H9 (cell line): ENCODE measurements at regions not wholly inside any gene's neighbourhood (a gene's known extent, or its start where the extent isn't known, plus 50 kb on each side); places are given as distances from the start of the nearest gene placed in this dataset.

ENCODE experiments used
- DNase-seq: peaks from one replicate; pipeline ENCODE4 v3.0.0-alpha.2; 2017
- H2AFZ ChIP-seq: one replicate; pipeline ENCODE4 v1.6.1; 2013; ENCODE audit warnings: mild to moderate bottlenecking, low read length, control low read depth, moderate library complexity
- H2AK5ac ChIP-seq: 2 replicates; pipeline ENCODE4 v1.6.1; 2013; ENCODE audit warnings: low read length, control low read depth, mixed read lengths; ENCODE audit not compliant: insufficient read length
- H2BK120ac ChIP-seq: one replicate; pipeline ENCODE4 v1.6.1; 2013; ENCODE audit warnings: low read depth, mild to moderate bottlenecking, low read length, control low read depth, inconsistent platforms; ENCODE audit not compliant: poor library complexity, severe bottlenecking
- H2BK12ac ChIP-seq: 2 replicates; pipeline ENCODE4 v1.6.1; 2013; ENCODE audit warnings: low read length, control low read depth, mixed read lengths, low read depth; ENCODE audit not compliant: insufficient read length
- H2BK15ac ChIP-seq: 2 replicates; pipeline ENCODE4 v1.6.1; 2013; ENCODE audit warnings: low read depth, low read length, control low read depth
- H2BK20ac ChIP-seq: one replicate; pipeline ENCODE4 v1.6.1; 2013; ENCODE audit warnings: low read depth, mild to moderate bottlenecking, low read length, control low read depth, inconsistent platforms; ENCODE audit not compliant: poor library complexity, severe bottlenecking
- H2BK5ac ChIP-seq: 2 replicates; pipeline ENCODE4 v1.6.1; 2013; ENCODE audit warnings: low read length, control low read depth, mixed read lengths; ENCODE audit not compliant: insufficient read length
- H3K14ac ChIP-seq: 2 replicates; pipeline ENCODE4 v1.6.1; 2013; ENCODE audit warnings: low read length, control low read depth; ENCODE audit not compliant: insufficient read depth
- H3K18ac ChIP-seq: 2 replicates; pipeline ENCODE4 v1.6.1; 2013; ENCODE audit warnings: low read depth, mild to moderate bottlenecking, mixed read lengths, low read length, control low read depth; ENCODE audit not compliant: insufficient read length
- H3K23ac ChIP-seq: 2 replicates; pipeline ENCODE4 v1.6.1; 2013; ENCODE audit warnings: low read length, control low read depth, mixed read lengths, low read depth; ENCODE audit not compliant: insufficient read length
- H3K23me2 ChIP-seq: 2 replicates; pipeline ENCODE4 v1.6.1; 2013; ENCODE audit warnings: low read depth, mild to moderate bottlenecking, mixed read lengths, low read length, control low read depth; ENCODE audit not compliant: insufficient read length, poor library complexity, severe bottlenecking
- H3K27ac ChIP-seq: 2 replicates; pipeline ENCODE4 v1.5.1; 2013; ENCODE audit warnings: low read length, control low read depth, mixed read lengths, low read depth; ENCODE audit not compliant: insufficient read length
- H3K27me3 ChIP-seq: 2 replicates; pipeline ENCODE4 v1.6.1; 2013; ENCODE audit warnings: low read length, control low read depth, inconsistent platforms; ENCODE audit not compliant: insufficient read depth
- H3K4ac ChIP-seq: 2 replicates; pipeline ENCODE4 v1.6.1; 2013; ENCODE audit warnings: low read depth, mild to moderate bottlenecking, control low read depth, inconsistent platforms, low read length, moderate library complexity
- H3K4me1 ChIP-seq: 2 replicates; pipeline ENCODE4 v1.6.1; 2013; ENCODE audit warnings: low read length, control low read depth, inconsistent platforms; ENCODE audit not compliant: insufficient read depth
- H3K4me2 ChIP-seq: 2 replicates; pipeline ENCODE4 v1.6.1; 2013; ENCODE audit warnings: low read length, control low read depth, mixed read lengths; ENCODE audit not compliant: insufficient read length, insufficient read depth
- H3K56ac ChIP-seq: 2 replicates; pipeline ENCODE4 v1.6.1; 2013; ENCODE audit warnings: low read depth, mild to moderate bottlenecking, mixed read lengths, low read length, control low read depth; ENCODE audit not compliant: insufficient read length
- H3K79me1 ChIP-seq: 2 replicates; pipeline ENCODE4 v1.6.1; 2013; ENCODE audit warnings: low read depth, mild to moderate bottlenecking, moderate library complexity, low read length, control low read depth, inconsistent platforms; ENCODE audit not compliant: insufficient read depth, poor library complexity, severe bottlenecking
- H3K79me2 ChIP-seq: 2 replicates; pipeline ENCODE4 v1.6.1; 2013; ENCODE audit warnings: low read length, control low read depth, inconsistent platforms; ENCODE audit not compliant: insufficient read depth
- H3K9ac ChIP-seq: 2 replicates; pipeline ENCODE4 v1.6.1; 2013; ENCODE audit warnings: low read length, control low read depth, mixed read lengths; ENCODE audit not compliant: insufficient read length; ENCODE audit errors: extremely low read depth
- H3K9me3 ChIP-seq: one replicate; pipeline ENCODE4 v1.6.1; 2013; ENCODE audit warnings: low read depth, low read length, inconsistent platforms; ENCODE audit not compliant: control insufficient read depth
- H3T11ph ChIP-seq: one replicate; pipeline ENCODE4 v1.6.1; 2013; ENCODE audit warnings: mild to moderate bottlenecking, low read length, control low read depth, inconsistent platforms
- H4K20me1 ChIP-seq: one replicate; pipeline ENCODE4 v1.6.1; 2013; ENCODE audit not compliant: control insufficient read depth, insufficient read length, insufficient read depth
- H4K5ac ChIP-seq: 2 replicates; pipeline ENCODE4 v1.6.1; 2013; ENCODE audit warnings: low read depth, mild to moderate bottlenecking, mixed read lengths, low read length, control low read depth; ENCODE audit not compliant: insufficient read length
- H4K8ac ChIP-seq: replicated peaks from 2 replicates; pipeline ENCODE4 v1.6.1; 2013; ENCODE audit warnings: low read length, control low read depth, mixed read lengths, low read depth; ENCODE audit not compliant: insufficient read length
- H4K91ac ChIP-seq: 2 replicates; pipeline ENCODE4 v1.6.1; 2013; ENCODE audit warnings: low read depth, mild to moderate bottlenecking, moderate library complexity, mixed read lengths, low read length, control low read depth; ENCODE audit not compliant: insufficient read length
- H3K27ac Mint-ChIP-seq, 3 experiments: 2 replicates in 2 of 3; 3 replicates in 1 of 3; pipeline ENCODE4 v1.8.0; 2020 to 2021; ENCODE audit warnings: mixed read lengths in 3 of 3, mild to moderate bottlenecking in 1 of 3, moderate library complexity in 1 of 3
- H3K27me3 Mint-ChIP-seq: 2 replicates; pipeline ENCODE4 v1.8.0; 2021; ENCODE audit warnings: low read depth, mild to moderate bottlenecking, moderate library complexity, mixed read lengths
- H3K36me3 Mint-ChIP-seq, 3 experiments: 2 replicates in 2 of 3; 3 replicates in 1 of 3; pipeline ENCODE4 v1.8.0; 2020 to 2021; ENCODE audit warnings: low read depth in 3 of 3, mixed read lengths in 3 of 3; ENCODE audit not compliant: insufficient read depth in 1 of 3
- H3K4me1 Mint-ChIP-seq, 2 experiments: 2 replicates each; pipeline ENCODE4 v1.8.0; 2020; ENCODE audit warnings: mixed read lengths in 2 of 2
- H3K4me3 Mint-ChIP-seq, 2 experiments: 2 replicates in 1 of 2; 3 replicates in 1 of 2; pipeline ENCODE4 v1.8.0; 2020 to 2021; ENCODE audit warnings: mild to moderate bottlenecking in 2 of 2, mixed read lengths in 2 of 2, moderate library complexity in 1 of 2
- H3K9me3 Mint-ChIP-seq, 2 experiments: 2 replicates in 1 of 2; 3 replicates in 1 of 2; pipeline ENCODE4 v1.8.0; 2020; ENCODE audit warnings: mild to moderate bottlenecking in 2 of 2, mixed read lengths in 2 of 2, moderate library complexity in 1 of 2
- WGBS: extraction: QIAGEN DNeasy Blood & Tissue Kit; methylation state at CpG from one replicate; pipeline ENCODE4 v1.1.7; 2013; ENCODE audit warnings: missing lambda C conversion rate, low lambda C conversion rate, mixed read lengths; ENCODE audit not compliant: insufficient read length; ENCODE audit errors: extremely low coverage; 5-methylcytosine and 5-hydroxymethylcytosine counted together
- TF ChIP-seq, protein P1 (sequence below): fragments of 200-600 bp; sonication (generic); conservative IDR thresholded peaks from 3 replicates; pipeline ENCODE4 v1.8.0; 2021; ENCODE audit warnings: antibody characterized with exemption, mild to moderate bottlenecking

DNA sequence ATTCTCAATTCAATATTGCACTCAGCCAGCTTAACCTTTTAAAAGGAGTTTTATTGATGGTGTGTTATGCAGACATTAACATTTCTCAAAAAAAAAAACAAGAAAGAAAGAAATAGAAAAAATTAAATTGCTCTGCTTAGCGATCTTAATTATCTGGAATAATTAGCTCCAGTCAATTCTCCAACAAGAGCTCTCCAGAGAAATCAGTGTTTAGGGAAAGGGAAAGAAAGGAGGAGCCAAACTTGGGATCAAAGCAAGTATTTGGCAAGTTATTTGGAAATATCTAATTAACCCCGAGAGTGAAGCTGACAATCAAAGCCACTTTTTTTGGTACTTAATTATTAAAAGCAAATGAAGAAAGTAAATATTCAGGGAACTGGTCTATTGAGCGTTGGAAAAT, 60.7 kb upstream of the CAMK1G start:
- Histone ChIP-seq H3K23me2 (no peaks in the 10 kb centered on the region), H3K56ac (no peak overlapping the region), H2AFZ (no peak overlapping the region), H3K79me1 (no peaks in the 10 kb centered on the region), H3K27ac (no peak overlapping the region), H3T11ph (no peak overlapping the region), H3K9me3 (no peaks in the 10 kb centered on the region), H3K23ac (no peak overlapping the region), H4K8ac (no peak overlapping the region), H2BK120ac (no peak overlapping the region), H3K4ac (no peak overlapping the region), H3K4me1 (no peaks in the 10 kb centered on the region), H4K20me1 (no peaks in the 10 kb centered on the region), H3K4me2 (no peak overlapping the region), H2AK5ac (no peak overlapping the region), H3K9ac (no peak overlapping the region), H3K14ac (no peak overlapping the region), H3K27me3 (no peaks in the 10 kb centered on the region), H4K5ac (no peak overlapping the region), H2BK12ac (no peak overlapping the region), H3K18ac (no peak overlapping the region), H3K79me2 (no peaks in the 10 kb centered on the region), H2BK15ac (no peak overlapping the region), H2BK5ac (no peak overlapping the region), H2BK20ac (no peak overlapping the region), H4K91ac (no peak overlapping the region)
- Mint-ChIP-seq H3K9me3 (no peaks in the 10 kb centered on the region), H3K36me3 (no peaks in the 10 kb centered on the region; a peak in 1 of 7 replicates), H3K4me3 (no peak overlapping the region), H3K27me3 (peaks cover 8% of the 10 kb centered on the region), H3K4me1 (0 out of 4 replicates have a peak, but pooled peaks cover 0 to 2% of the 10 kb centered on the region in 2 experiments), H3K27ac (no peak overlapping the region)
- no CpG with 5 or more reads among the region's 3 CpGs for WGBS
- DNase-seq = no peak
- TF ChIP-seq, protein P1, sequence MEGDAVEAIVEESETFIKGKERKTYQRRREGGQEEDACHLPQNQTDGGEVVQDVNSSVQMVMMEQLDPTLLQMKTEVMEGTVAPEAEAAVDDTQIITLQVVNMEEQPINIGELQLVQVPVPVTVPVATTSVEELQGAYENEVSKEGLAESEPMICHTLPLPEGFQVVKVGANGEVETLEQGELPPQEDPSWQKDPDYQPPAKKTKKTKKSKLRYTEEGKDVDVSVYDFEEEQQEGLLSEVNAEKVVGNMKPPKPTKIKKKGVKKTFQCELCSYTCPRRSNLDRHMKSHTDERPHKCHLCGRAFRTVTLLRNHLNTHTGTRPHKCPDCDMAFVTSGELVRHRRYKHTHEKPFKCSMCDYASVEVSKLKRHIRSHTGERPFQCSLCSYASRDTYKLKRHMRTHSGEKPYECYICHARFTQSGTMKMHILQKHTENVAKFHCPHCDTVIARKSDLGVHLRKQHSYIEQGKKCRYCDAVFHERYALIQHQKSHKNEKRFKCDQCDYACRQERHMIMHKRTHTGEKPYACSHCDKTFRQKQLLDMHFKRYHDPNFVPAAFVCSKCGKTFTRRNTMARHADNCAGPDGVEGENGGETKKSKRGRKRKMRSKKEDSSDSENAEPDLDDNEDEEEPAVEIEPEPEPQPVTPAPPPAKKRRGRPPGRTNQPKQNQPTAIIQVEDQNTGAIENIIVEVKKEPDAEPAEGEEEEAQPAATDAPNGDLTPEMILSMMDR = no peak
